ENCODE measurements at regions not wholly inside any gene's neighbourhood (a gene's known extent, or its start where the extent isn't known, plus 50 kb on each side); places are given as distances from the start of the nearest gene placed in this dataset.

DNA sequence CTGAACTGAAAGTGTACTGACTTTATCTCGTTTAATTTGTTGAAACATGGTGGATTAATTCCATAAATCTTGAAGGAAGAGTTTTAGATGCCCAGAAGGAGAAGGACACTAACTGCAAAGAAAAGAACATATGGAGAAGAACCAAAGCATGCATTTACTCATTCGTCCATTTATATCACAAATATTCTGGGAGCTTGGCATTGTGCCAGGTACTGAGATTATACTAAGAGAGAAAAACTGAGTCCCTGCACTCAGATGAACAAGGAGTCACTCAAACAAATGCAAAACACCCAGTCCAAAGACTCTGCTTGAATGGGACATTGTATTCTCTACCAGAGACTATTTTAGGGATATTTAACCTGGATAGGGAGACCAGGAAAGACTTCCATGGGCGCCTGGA lies 588.0 kb upstream of the MGMT start:
- no peak for TF ChIP-seq CTCF (IDR thresholded peaks at IDR 0.05; ENCODE audit: insufficient read depth, low read depth, low read length, missing control alignments)

GRCh38 chr10:128879441-128880140 lies 587.5 kb upstream of the MGMT start:
- no peak for TF ChIP-seq CTCF (IDR thresholded peaks at IDR 0.05; ENCODE audit: insufficient read depth, low read depth, low read length, missing control alignments)
- H3K4me3 ChIP-seq (ENCODE audit: low read length): no peak overlapping the region
- DNase-seq (ENCODE audit: low read depth): no peak

More for the DNA sequence above, 588.0 kb upstream of the MGMT start:
- H3K4me3 ChIP-seq (ENCODE audit: low read length): no peak overlapping the region
- DNase-seq (ENCODE audit: low read depth): no peak

DNA sequence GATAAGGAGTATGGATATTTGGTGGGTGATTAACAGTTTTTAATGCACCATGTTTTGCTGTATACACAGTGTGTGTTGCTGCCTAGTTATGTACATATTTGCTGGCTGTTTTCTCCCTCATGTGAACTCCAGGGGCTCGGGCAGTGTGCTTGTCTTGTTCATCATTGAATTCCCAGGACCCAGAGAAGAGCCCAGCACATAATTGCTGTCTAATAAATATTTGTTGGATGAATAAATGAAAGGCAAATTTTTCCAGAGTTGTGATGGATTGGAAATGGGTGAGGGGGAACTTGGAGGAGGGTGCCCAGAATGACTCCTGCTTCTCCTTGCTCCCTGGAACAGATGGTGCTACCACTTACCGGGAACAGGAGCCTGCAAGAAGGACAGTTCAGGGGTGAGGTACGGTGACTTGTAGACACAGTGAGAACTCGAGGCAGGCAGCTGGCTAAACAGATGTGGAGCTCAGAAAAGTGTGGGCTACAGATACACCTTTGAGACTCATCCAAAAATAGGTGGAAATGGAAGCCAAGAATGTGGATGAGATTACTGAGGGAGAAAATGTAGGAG lies 586.8 kb upstream of the MGMT start:
- DNase-seq (ENCODE audit: low read depth): no peak
- no peak overlapping the region for H3K4me3 ChIP-seq (ENCODE audit: low read length)
- TF ChIP-seq CTCF (IDR thresholded peaks at IDR 0.05; ENCODE audit: insufficient read depth, low read depth, low read length, missing control alignments): no peak

- no peak for TF ChIP-seq CTCF (IDR thresholded peaks at IDR 0.05; ENCODE audit: insufficient read depth, low read depth, low read length, missing control alignments)
- no peak overlapping the region for H3K4me3 ChIP-seq (ENCODE audit: low read length)
- DNase-seq (ENCODE audit: low read depth): no peak
Observed at GRCh38 chr10:128881086-128881485, 586.0 kb upstream of the MGMT start.

GRCh38 chr10:128883231-128884032 lies 583.6 kb upstream of the MGMT start:
- H3K4me3 ChIP-seq (ENCODE audit: low read length): no peak overlapping the region
- no peak for DNase-seq (ENCODE audit: low read depth)
- no peak for TF ChIP-seq CTCF (IDR thresholded peaks at IDR 0.05; ENCODE audit: insufficient read depth, low read depth, low read length, missing control alignments)

DNA sequence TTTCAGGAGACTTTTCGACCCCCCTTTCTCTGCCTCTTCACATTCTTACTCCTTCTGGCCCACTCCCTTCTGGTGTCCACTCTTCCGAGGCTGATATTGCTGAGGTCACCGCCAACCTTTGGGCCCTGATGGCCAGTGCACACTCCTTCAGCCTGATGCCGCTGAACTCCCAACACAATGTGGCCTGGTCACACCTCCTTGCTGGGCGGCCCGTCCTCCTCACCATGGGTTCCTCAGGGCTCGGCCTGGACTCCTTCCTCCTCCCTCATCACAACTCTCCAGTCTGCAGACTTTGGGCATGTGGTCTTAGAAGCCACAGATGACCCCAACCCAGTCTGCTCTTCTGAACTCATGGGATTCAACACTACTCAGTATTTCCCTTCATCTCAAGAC lies 583.0 kb upstream of the MGMT start:
- DNase-seq (ENCODE audit: low read depth): no peak
- no peak overlapping the region for H3K4me3 ChIP-seq (ENCODE audit: low read length)
- no peak for TF ChIP-seq CTCF (IDR thresholded peaks at IDR 0.05; ENCODE audit: insufficient read depth, low read depth, low read length, missing control alignments)

Data from epithelial cell of esophagus (primary cell).